Astrocyte of the spinal cord (primary cell): ENCODE measurements at regions not wholly inside any gene's neighbourhood (a gene's known extent, or its start where the extent isn't known, plus 50 kb on each side); places are given as distances from the start of the nearest gene placed in this dataset.

Source experiments
- DNase-seq: peaks from one replicate; pipeline ENCODE4 v3.0.0; 2011; ENCODE audit warnings: low read depth, low spot score
- H3K4me3 ChIP-seq: 2 replicates; pipeline ENCODE4 v1.5.1; 2011; ENCODE audit warnings: low read depth, mild to moderate bottlenecking, low read length, moderate library complexity
- CTCF ChIP-seq: IDR thresholded peaks from 2 replicates; pipeline ENCODE4 v1.5.1; 2012; ENCODE audit warnings: low read depth, mild to moderate bottlenecking, low read length, inconsistent platforms
- in situ Hi-C: cut with HindIII; loops from 2 replicates; pipeline ENCODE4 v1.10.0; 2017; ENCODE audit warnings: low sequenced_read_pairs

DNA sequence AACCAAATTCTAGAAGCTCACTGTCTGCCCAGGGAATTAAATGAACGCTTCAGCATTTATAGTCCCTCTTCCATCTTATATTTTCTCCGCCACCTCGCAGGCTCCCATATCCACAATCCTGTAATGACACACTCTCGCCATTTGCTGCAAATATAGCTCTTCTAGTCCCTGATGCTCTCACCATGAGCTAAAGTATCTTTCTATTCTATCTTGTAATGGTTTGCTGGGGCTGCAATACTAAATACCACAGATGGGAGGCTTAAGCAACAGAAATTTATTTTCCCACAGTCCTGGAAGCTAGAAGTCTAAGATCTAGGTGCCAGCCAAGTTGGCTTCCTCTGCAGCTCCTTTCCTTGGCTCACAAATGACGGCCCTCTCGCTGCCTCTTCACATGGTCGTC is 106.9 kb upstream of the NPHP3 start:
- TF ChIP-seq CTCF = no peak
- no peak overlapping the region for H3K4me3 ChIP-seq
- no peak for DNase-seq
- in situ Hi-C loops = no loop called here

DNA sequence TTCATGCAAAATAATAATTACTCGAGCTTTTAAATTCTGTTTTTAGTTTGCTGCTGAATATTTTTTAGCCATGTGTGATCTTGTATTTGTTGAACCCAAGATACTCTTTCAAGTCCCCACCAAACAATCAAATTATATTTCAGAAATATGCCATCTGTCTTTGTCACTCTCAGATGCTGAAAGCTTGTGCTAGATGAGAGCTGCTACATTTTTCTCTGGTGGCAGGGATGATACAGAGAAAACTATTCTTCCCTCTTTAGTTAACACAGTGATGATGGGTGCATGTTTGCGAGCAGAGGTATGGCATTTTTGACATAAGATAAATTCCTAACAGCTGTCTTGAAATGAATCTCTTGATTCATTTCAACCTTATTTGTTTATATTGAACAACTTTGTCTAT is 100.6 kb upstream of the NPHP3 start:
- no peak for DNase-seq
- in situ Hi-C loops = no loop called here
- H3K4me3 ChIP-seq = no peak overlapping the region
- TF ChIP-seq CTCF = no peak

GRCh38 chr3:132822266-132822665 is 100.1 kb upstream of the NPHP3 start:
- no peak for DNase-seq
- no peak overlapping the region for H3K4me3 ChIP-seq
- in situ Hi-C loops = no loop called here
- no peak for TF ChIP-seq CTCF

DNA sequence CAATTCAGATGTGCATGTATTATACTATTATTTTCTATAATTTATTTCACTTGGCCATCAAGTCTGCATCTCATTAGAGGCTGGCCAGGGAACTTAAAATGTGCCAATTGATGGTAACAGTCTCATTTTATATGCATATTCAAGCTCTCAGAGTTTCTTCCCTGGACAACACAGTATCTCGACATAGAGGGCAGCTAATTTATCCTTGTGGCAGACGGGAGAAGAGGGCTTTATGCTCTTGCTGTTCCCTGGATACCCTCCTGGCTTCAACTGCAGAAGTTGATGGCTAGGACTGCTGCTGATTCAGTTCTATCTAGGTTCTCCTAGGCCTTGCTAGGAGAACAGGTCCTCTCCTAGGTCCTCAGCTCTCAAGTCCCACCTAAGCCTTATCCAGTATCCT is 99.1 kb upstream of the NPHP3 start:
- no peak overlapping the region for H3K4me3 ChIP-seq
- TF ChIP-seq CTCF = no peak
- no peak for DNase-seq
- in situ Hi-C loops = no loop called here

DNA sequence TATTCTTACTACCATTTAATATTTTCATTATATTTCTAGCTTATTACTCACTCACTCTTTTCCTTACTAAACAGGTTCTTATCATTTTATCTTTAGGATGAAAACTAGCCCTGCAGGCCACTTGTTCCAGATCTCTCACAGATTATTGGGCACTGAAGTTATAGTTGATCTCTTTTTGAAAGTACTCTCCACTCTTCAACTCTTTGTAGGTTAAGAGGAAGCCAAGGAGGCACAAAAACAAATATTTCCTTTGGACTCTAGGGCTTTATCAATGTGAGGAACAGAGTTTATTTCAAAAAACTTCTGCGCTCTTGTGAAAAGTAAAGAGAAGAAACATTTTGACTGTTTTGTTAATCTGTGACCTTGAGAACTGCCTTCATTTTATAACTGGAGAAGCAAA is 96.0 kb upstream of the NPHP3 start:
- DNase-seq = no peak
- no peak overlapping the region for H3K4me3 ChIP-seq
- in situ Hi-C loops = no loop called here
- TF ChIP-seq CTCF = no peak

- no peak for TF ChIP-seq CTCF
- H3K4me3 ChIP-seq = no peak overlapping the region
- in situ Hi-C loops = no loop called here
- DNase-seq = no peak
These were observed 95.5 kb upstream of the NPHP3 start for GRCh38 chr3:132817646-132818177.

GRCh38 chr3:132805071-132805470 is 82.9 kb upstream of the NPHP3 start:
- no peak for DNase-seq
- H3K4me3 ChIP-seq = no peak overlapping the region
- TF ChIP-seq CTCF = no peak
- in situ Hi-C loops = no loop called here
